ENCODE measurements at regions not wholly inside any gene's neighbourhood (a gene's known extent, or its start where the extent isn't known, plus 50 kb on each side); places are given as distances from the start of the nearest gene placed in this dataset.

DNA sequence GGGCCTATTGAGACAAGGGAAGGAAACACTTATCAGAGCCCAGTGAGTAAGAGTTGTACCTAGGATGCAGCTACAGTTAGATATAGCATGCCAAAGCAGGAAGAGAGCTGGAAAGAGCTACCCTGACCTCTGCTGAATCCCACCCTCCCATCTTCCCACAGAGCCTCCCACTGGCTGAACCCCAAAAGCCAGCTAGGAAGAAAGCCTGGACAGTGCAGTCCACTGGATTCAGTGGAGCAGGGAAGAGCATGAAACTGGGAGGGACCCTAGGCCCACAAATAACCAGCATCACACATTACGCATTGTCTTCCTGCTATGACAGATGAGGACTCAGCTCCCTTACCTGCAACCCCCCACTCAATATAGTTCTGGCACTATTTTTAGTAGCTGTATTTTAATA, 81.5 kb upstream of the AKAP13 start:
- ATAC-seq (ENCODE audit: low read depth) (no peak), DNase-seq (no peak)
- Histone ChIP-seq H3K4ac (ENCODE audit: low read depth, low read length) (no peak overlapping the region), H2BK120ac (ENCODE audit: low read depth, low read length) (no peak overlapping the region), H4K8ac (ENCODE audit: low read depth in 2 of 2, low read length in 2 of 2) (no peak overlapping the region), H3K9me3 (ENCODE audit: control insufficient read depth, insufficient read depth, low read length) (no peaks in the 10 kb centered on the region), H2BK15ac (ENCODE audit: low read depth, low read length) (no peak overlapping the region), H3K79me1 (ENCODE audit: low read depth in 1 of 2, low read length in 2 of 2) (peaks cover 0 to 5% of the 10 kb centered on the region in 2 experiments; a peak in 1 of 4 replicates), H3K4me1 (ENCODE audit: control insufficient read depth, insufficient read depth, low read length) (no peaks in the 10 kb centered on the region), H2BK20ac (ENCODE audit: low read depth, low read length) (no peak overlapping the region), H3K27me3 (ENCODE audit: control insufficient read depth, insufficient read depth, low read length) (no peaks in the 10 kb centered on the region), H3K4me3 (ENCODE audit: insufficient read depth, low read depth, low read length) (no peak overlapping the region), H4K5ac (ENCODE audit: low read depth, low read length) (no peak overlapping the region), H3K36me3 (ENCODE audit: control insufficient read depth, insufficient read depth, low read length) (no peaks in the 10 kb centered on the region), H3K18ac (ENCODE audit: low read depth, low read length) (no peak overlapping the region), H2BK5ac (ENCODE audit: low read depth, low read length, poor library complexity, severe bottlenecking) (no peak overlapping the region), H3K27ac (ENCODE audit: insufficient read depth, low read length) (no peak overlapping the region), H3K23ac (ENCODE audit: low read depth, low read length) (no peak overlapping the region), H3K9ac (ENCODE audit: low read depth, low read length) (no peak overlapping the region), H3K14ac (replicated peaks; ENCODE audit: low read depth, low read length) (no peak overlapping the region), H4K91ac (ENCODE audit: insufficient read depth, low read depth, low read length) (no peak overlapping the region), H2AK9ac (replicated peaks; ENCODE audit: low read depth, low read length, poor library complexity) (no peak overlapping the region), H3K9me1 (ENCODE audit: insufficient read depth, low read length) (no peaks in the 10 kb centered on the region), H3K56ac (ENCODE audit: extremely low read depth, insufficient read depth, low read length) (no peak overlapping the region), H2AK5ac (ENCODE audit: low read depth, low read length) (no peak overlapping the region), H4K20me1 (ENCODE audit: insufficient read depth, low read length) (no peaks in the 10 kb centered on the region), H3K4me2 (ENCODE audit: low read depth, low read length) (no peak overlapping the region), H2AFZ (replicated peaks; ENCODE audit: low read length, poor library complexity) (no peak overlapping the region)
- intact Hi-C loops (cut with micrococcal nuclease): loop anchor here (1.0 to 5.0 kb wide), 4 partner anchors 80 to 408 kb away; no protein-coding TSS in a partner anchor
- CTCF ChIA-PET: interaction anchor here (1.0 kb wide), 1 partner anchor 14 kb away, joined by 3 read pairs; no protein-coding TSS in a partner anchor
- no TSS peak for BruUV-seq (replicated peaks)
- POLR2A ChIA-PET (ENCODE audit: unreplicated experiment): no interaction called here
- dilution Hi-C loops (cut with HindIII; ENCODE audit: low sequenced_read_pairs, unreplicated experiment): no loop called here
- in situ Hi-C loops (cut with MboI; ENCODE audit: low sequenced_read_pairs): loop anchor here (25.0 kb wide), 2 partner anchors 137 to 337 kb away; no protein-coding TSS in a partner anchor
- WGBS, 2 experiments (ENCODE audit: extremely low coverage in 2 of 2, insufficient read length in 1 of 2): no CpG with 5 or more reads among the region's 1 CpG
- TF ChIP-seq MXI1 (IDR thresholded peaks at IDR 0.05; ENCODE audit: borderline replicate concordance, low read depth, low read length): no peak
- no peak for TF ChIP-seq FOS (IDR thresholded peaks at IDR 0.05; ENCODE audit: low read depth, low read length)
- no peak for TF ChIP-seq NFE2L2 (IDR thresholded peaks at IDR 0.05; ENCODE audit: low read depth, low read length)
- no peak for TF ChIP-seq RFX5 (IDR thresholded peaks at IDR 0.05; ENCODE audit: low read depth, low read length)
- TF ChIP-seq, protein P1, sequence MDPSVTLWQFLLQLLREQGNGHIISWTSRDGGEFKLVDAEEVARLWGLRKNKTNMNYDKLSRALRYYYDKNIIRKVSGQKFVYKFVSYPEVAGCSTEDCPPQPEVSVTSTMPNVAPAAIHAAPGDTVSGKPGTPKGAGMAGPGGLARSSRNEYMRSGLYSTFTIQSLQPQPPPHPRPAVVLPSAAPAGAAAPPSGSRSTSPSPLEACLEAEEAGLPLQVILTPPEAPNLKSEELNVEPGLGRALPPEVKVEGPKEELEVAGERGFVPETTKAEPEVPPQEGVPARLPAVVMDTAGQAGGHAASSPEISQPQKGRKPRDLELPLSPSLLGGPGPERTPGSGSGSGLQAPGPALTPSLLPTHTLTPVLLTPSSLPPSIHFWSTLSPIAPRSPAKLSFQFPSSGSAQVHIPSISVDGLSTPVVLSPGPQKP (IDR thresholded peaks at IDR 0.05; ENCODE audit: borderline replicate concordance, low read depth, low read length): no peak
- no peak for TF ChIP-seq BHLHE40 (IDR thresholded peaks at IDR 0.05; ENCODE audit: low read depth, low read length)
- no peak for TF ChIP-seq POLR2A (IDR thresholded peaks at IDR 0.05; ENCODE audit: low read depth, low read length)
- no peak for TF ChIP-seq MAZ (IDR thresholded peaks at IDR 0.05; ENCODE audit: borderline replicate concordance, low read depth, low read length)
- TF ChIP-seq SMC3 (IDR thresholded peaks at IDR 0.05; ENCODE audit: low read depth, low read length): no peak
- TF ChIP-seq MAFK (IDR thresholded peaks at IDR 0.05; ENCODE audit: low read depth, low read length): no peak

All from IMR-90 (cell line).